Activated CD8-positive, alpha-beta memory T cell treated with anti-CD3 and anti-CD28 coated beads for 4 hours (primary cell): ENCODE measurements at regions not wholly inside any gene's neighbourhood (a gene's known extent, or its start where the extent isn't known, plus 50 kb on each side); places are given as distances from the start of the nearest gene placed in this dataset.

Source experiments
- DNase-seq, 2 donors: peaks; one replicate each; pipeline ENCODE4 v3.0.0-alpha.2; 2020; ENCODE audit warnings: low read depth in 2 of 2

DNA sequence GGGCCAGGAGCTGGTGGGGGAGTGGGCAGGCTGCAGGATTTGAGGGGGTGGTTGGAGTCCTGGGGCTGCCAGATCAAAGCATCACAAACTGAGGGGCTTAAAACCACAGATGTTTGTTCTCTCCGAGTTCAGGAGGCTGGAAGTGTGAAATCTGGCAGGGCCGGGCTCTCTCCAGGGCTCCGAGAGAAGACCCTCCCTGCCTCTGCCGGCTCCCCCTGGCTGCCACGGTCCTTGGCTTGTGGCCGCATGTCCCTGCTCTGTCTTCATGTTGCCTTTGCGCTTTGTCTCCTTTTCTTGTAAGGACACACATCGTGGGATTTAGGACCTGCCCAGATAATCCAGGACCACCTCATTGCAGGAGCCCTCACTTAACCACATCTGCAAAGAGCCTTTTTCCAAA lies 139.8 kb upstream of the GSE1 start:
- DNase-seq = no peak

DNA sequence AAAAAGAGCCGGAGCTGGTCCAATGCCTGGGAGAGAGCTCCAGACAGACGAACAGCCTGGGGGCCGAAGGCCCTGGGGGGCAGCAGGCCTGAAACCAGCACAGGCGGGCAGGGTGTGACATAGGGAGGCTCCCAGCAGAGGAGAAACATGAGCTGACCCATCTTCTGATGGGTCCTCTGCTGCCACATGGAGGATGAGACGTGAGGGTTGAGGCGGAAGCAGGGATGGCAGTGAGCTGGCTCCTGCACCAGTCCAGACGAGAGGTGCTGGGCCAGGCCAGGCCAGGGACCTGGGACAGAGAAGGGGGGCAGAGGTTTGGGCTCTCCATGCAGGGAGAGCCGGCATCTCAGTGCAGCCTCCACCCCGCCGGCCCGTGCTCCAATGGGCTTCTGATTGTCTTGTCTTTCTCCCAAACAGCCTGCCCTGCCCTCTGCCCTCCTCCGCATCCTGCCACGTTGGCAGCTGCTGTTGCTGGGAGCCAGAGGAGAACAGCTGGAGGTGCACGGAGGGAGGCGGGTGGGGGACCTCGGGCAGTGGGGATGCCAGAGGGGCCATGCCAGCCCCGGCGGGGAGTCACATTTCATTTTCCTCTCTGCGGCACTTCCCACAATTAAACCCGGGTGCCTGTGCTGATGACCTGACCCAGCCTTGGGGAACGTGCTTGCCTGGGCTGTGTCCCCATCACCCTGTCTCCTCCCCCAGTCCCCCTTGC lies 139.1 kb upstream of the GSE1 start:
- DNase-seq = no peak

DNA sequence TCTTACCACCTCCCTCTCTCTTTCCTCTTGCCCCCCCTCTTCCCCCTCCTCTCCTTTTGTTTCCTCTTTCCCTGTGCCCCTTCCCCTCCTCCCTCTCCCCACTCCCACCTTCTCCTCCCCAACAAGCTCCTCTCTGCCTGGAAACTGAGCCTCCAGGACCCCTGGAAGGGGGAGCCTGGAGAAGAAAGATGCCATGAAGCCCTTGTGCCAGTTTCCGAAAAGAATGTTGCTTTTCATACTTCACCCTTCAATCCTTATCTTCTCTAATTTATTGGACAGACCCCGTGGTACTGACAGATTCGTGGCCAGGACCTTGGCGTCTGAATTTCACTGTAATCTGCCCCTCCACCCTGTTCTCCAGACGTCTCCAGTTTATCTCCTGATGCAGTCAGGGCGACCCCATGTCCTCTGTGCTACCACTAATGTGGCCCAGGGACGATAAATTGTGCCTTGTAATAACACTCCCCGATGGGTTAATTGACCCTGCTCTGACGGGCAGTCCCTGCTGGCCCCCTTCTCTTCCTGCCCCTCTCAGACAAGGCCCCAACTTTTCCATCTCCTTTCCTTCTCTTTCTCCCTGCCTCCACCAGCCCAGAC lies 138.4 kb upstream of the GSE1 start:
- DNase-seq = no peak

GRCh38 chr16:85475233-85475632 lies 137.9 kb upstream of the GSE1 start:
- no peak for DNase-seq

GRCh38 chr16:85475691-85476300 lies 137.3 kb upstream of the GSE1 start:
- no peak for DNase-seq

- no peak for DNase-seq
Measured at GRCh38 chr16:85476389-85476788, 136.7 kb upstream of the GSE1 start.

DNA sequence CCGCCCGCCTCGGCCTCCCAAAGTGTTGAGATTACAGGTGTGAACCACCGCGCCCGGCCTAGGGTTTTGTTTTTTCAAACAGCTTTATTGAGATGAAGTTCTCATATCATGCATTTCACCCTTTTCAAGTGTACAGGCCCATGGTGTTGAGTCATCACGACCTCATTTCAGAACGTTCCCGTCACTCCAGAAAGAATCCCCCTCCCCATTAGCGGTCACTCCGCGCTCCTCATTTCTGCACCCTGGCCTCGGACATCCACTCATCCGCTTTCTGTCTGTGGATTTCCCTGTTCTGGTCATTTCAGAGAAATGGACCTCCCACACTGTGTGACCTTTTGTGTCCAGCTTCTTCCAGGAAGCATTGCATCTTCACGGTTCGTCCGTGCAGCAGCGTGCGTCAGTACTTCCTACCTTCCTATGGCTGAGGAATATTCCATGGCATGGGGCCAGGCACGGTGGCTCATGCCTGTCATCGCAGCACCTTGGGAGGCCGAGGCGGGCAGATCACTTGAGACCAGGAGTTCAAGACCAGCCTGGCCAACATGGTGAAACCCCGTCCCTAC lies 135.2 kb upstream of the GSE1 start:
- DNase-seq = no peak

GRCh38 chr16:85479972-85480726 lies 133.0 kb upstream of the GSE1 start:
- no peak for DNase-seq

DNA sequence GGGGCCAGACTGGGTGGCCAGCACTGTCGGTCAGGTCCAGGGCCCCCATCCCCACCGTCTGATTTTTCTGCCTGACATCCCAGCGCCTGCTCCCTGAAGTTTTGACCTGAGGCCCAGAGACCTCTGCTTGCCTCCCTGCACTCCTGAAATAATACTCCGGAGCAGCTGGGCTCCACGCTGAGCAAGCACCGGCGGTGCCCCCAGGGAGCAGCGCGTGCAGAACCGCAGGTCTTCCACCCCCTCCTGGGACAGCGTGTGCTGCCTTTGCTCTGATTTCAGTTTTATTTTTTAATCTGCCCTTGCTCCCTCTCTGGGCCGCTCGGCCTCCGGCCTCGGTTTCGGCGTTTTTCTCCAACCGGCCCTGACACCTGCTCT lies 132.4 kb upstream of the GSE1 start:
- DNase-seq = no peak

GRCh38 chr16:85481206-85481605 lies 131.9 kb upstream of the GSE1 start:
- DNase-seq = no peak

DNA sequence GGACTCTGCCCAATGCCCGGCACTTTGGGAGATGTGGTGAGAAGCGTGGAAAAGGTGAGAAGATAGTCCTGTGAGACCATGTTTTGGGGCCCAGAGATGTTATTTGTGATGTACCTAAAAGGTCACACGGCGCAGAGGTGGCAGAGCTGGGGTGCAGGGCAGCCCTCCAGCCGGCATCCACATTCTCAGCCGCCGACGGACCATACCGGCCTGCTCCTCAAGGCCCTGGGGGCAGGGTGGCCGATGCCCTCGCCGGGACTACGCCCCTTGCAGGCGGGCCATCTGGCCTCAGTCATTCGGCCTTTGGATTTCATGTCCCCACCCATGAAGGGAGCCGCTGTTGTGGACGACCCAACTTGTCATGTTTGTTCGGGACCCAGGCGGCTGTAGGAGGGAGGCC lies 131.4 kb upstream of the GSE1 start:
- no peak for DNase-seq

DNA sequence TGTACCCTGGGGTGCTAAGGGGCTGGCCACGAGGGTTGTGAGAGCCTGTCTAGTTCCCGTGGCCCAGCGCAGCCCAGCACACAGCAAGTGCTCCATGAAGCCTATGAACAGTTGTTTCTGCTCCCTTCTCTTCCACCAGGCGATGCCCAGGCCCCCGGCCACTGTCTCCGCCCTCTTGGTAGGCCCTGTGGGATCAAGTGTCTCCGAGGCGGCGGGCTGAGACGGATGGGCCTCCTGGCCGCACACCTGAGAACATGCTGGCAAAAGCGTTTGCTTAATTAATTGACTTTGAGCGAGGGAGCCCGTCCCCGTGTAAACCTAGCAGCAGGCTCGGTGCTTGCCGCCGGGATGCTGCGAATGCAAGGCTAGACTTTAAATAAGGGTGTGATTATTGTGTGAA lies 129.7 kb upstream of the GSE1 start:
- no peak for DNase-seq

DNA sequence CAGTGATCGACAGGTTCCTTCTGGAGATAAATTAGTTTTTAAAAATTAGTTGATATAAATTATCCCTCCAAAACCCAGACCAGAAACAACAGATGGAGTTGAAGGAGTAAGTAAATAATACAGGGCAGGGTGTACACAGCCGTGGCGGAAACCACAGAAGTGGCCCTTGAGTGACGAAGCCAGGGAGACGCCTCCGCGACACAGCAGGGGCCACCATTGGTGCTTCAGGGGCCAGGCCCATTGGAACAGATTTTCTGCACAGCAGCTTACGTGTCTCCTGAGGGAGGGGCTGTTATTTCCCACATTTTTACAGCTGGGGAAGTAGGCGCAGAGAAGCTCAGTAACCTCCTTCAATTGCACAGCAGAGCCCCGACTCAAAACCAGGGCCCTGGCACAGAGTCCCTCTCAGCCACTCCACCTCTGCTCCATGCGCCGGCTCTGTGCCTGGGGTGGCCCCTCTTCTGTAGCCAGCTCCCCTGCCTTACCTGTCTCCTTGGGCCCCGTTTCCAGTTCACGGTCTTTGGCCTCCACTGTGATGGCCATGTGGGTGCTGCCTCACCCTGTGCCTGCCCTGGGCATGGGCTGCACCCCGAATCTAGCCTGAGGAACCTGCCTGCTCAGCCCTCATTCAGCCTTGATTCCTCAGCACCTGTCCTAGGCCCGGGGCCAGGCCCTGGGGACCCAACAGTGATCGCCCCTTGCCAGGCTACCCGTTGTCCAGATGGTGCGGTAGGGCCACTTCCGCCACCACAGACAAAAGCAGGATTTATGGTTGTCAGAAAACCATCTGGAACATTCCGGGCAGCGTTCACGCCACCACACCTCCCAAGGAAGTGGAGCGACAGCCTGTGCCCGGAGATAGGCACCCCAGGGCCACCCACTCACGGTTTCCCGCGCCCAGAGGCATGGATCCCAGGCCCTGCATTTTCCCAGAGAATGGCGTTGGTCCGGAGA lies 128.5 kb upstream of the GSE1 start:
- DNase-seq = no peak

- DNase-seq = no peak
Measured at GRCh38 chr16:85485379-85485778, 127.7 kb upstream of the GSE1 start.

GRCh38 chr16:85486256-85486915 lies 126.7 kb upstream of the GSE1 start:
- no peak for DNase-seq

GRCh38 chr16:85488414-85488813 lies 124.7 kb upstream of the GSE1 start:
- DNase-seq = no peak

DNA sequence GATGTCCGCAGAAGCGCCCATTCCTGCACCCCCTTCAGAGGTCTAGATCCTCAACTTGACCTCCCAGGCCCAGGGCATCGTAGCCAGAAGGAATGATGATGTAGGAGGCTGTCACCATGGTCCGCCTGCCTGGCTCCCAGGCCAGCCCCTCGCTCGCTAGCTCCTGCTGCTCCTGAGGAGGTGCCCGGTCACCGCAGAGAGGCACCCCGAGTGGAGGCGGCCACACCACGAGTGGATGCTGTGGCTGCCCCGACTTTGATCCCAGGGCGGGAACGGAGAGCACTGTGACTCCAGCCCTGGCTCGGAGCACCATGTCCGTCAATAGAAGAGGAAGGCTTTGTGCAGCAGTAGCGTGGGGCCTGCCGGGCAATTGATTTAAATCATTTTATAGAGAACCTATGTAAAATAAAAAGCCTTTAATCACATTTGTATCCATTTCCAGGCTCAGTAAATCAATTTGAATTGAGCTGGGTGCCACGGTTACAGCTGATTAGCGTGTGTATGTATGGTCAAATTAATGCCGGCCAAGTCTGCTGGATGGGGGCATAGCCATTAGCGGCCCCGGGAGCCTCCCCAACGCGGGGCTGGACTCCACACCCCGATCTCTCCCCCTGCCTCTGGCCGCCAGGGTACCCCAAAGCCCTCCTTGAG lies 122.6 kb upstream of the GSE1 start:
- DNase-seq = no peak

DNA sequence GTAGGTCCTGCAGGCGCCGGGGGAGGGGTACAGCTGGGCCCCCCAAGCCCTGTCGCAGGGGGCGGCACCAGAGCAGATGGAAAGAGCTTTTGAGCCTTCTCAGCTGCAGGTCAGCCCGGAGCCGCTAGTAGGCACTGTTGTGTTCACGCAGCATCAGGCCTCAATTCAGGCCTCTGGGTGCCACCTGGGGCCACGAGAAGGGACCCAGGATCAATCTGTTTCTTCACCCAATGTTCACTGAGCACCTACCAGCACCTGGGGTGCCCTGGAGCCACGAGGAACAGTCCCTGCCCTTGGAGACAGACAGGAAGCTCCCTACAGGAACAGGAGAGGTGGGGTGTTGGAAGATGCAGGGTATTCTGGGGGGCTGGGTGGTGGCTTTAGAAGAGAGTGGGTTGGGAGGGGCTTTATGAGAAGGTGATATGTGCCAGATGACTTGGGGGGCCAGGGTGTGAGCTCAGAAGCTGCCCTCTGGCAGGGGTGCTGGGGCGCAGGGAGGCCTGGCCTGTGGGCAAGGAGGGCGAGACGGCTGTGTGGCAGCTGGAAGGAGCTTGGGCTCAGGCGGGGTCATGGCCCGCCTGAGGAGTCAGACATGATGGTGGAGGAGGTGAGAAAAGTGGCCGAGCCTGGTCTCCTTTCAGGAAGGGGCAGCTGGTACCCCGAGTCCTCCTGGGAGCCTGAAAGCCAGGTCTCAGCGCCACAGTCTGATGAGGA lies 121.9 kb upstream of the GSE1 start:
- DNase-seq = no peak

GRCh38 chr16:85491798-85492294 lies 121.3 kb upstream of the GSE1 start:
- no peak for DNase-seq
